Ammon's horn (tissue), 1 donor: ENCODE measurements at regions not wholly inside any gene's neighbourhood (a gene's known extent, or its start where the extent isn't known, plus 50 kb on each side); places are given as distances from the start of the nearest gene placed in this dataset.
"Not testable (repeated sequence)": the region's sequence is repeated elsewhere in the genome, so short reads cannot be mapped to it uniquely, and the experiment has no call there.

ENCODE experiments used
- DNase-seq: peaks from one replicate; pipeline ENCODE4 v3.0.0-alpha.2; 2016; ENCODE audit warnings: low spot score

- DNase-seq, result no peak
Measured at GRCh38 chr19:31445406-31445805, 96.2 kb upstream of the TSHZ3 start.

DNA sequence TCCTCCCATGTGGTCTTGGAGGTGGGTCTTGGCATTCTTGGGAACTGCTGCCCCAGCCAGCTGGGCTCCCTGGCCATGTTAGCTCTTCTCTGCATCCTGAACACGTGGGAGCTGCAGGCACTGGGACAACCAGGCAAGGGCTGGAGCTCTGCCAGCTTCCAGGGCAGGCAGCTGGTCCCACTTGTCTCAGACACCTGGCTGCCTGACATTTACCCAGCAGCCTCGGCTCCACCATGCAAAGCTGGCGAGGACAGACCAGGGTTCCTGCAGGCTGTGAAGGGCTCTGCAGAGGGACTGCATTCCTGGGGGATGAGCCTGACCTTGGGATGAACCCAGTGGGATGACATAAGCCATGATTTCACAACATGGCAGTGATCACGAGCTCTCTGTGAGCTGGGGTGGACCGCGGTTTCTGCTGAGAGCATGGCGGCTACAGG, 99.0 kb upstream of the TSHZ3 start:
- DNase-seq, result peak; percentile 4

DNA sequence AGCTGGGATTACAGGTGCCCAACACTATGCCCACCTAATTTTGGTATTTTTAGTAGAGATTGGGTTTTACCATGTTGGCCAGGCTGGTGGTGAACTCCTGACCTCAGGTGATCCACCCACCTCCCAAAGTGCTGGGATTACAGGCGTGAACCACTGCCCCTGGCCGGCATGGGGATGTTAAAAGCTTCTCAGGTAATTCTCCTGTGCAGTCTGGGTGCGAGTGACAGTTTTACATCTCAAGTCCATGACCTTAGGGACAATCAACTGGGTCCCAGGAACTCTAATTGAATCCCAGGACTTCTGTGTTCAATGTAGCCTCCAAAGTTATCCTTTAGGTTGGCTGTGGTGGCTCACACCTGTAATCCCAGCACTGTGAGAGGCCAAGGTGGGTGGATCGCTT, 100.1 kb upstream of the TSHZ3 start:
- DNase-seq, result no peak

DNA sequence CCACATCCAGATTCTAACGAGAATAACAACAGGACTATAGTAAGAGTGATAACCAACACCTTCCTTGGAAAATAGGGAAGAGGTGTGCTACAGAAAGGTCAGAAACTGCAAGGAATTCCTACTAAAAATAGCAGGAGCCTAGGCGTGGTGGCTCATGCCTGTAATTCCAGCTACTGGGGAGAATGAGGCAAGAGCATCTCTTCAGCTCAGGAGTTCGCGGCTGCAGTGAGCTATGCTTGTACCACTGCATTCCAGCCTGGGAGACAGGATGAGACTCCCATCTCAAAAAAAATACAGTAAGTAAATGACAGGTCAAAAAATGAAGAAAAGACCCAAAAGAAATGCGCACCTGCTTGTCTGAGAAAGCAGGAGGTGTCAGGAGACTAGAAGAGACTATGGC, 101.5 kb upstream of the TSHZ3 start:
- no peak for DNase-seq

DNA sequence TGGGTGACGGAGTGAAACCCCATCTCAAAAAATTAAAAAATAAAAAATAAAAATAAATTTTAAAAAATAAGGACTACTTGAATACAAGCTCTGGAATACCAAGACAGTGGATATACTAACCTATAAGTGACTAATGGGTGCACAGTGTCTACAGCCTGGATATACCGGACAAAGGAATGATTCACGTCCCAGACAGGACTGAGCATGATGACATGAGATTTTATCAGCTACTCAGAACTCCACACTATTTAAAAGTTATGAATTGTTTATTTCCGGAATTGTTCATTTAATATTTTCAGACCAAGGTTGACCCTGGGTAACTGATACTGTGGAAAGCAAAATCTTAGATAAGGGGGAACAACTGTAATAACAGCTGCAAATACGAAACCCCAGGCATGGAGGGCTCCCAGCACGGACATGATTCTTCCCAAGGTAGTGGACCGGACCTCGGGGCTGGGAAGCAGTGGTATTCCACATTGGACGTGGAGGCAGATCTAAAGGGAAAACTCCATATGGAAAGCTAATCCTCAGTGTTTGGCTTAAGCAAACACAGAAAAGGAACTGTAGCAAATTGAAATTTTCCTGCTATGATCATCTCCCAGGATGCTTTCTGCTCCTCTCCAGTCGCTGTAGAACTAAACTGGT, 102.6 kb upstream of the TSHZ3 start:
- DNase-seq, result no peak

DNA sequence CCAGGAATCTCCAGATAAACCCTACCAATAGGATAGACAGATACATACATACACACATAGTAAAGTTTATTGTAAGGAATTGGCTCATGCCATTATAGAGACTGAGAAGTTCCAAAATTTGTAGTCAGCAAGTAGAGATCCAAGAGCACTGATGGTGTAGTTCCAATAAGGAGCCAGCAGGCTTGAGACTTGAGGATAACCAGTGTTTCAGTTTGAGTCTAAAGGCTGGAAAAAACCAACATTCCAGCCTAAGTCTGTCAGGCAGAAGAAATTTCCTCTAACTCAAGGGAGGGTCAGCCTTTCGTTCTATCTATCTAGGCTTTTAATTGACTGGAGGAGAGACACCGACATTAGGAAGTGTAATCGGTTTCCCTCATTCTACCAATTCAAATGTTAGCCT, 110.2 kb upstream of the TSHZ3 start:
- DNase-seq, result no peak

GRCh38 chr19:31461814-31462539, 112.7 kb upstream of the TSHZ3 start:
- DNase-seq, result no peak

DNA sequence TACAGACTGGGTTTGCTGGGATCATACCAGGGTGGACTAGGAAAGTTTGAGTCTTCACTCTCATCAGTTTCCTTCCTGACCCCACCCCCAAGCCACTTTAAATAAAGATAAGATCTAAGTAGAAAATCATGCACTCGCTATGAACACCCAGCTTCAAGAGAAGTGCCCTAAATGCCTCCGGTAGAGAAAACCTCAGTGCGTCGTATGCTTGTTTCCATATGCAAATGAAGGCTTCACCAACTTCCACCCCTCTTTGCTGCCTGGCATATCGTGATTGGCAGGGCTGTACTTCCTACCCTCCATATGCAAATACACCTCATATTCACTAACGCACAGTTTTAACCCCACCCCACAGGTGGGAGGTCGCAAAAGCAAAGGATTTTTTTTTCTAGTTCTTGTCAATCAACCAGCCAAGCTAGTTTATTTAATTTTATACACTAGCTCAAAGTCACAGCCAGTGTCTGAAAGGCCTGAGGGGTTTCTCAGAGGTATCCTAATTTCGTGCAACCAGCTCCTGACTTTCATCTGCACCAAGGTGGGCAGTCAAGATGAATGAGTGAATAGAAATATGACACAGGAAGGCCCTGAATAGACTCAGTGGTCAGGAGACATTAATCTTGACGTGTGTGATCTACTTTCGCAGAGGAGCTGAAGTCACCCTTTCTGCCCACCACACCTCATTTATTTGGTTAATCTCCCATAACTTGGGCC, 121.1 kb upstream of the TSHZ3 start:
- no peak for DNase-seq

GRCh38 chr19:31470952-31471351, 121.7 kb upstream of the TSHZ3 start:
- DNase-seq, result no peak

DNA sequence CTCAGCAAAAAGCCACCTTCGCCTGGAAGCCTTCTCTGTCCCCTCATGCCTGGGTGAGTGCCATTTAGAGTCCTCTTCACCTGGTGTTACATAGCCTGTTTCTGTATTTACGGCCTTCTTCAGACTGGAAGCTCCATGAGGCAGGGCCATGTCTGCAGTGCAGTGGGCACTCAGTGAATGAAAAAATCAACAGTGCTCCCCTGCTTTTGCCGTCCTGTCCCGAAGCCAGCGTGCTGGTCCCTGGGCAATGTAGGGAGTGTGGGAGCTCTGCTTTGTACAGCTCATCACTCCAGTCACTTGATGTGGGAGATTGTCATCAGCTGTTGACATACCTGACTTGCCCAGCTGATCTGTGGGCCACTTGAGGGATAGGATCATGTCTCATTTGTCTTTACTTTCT, 129.0 kb upstream of the TSHZ3 start:
- DNase-seq, result no peak

GRCh38 chr19:31483226-31483857, 134.1 kb upstream of the TSHZ3 start:
- no peak for DNase-seq

GRCh38 chr19:31484858-31485410, 135.7 kb upstream of the TSHZ3 start:
- not testable (repeated sequence) for DNase-seq

- no peak for DNase-seq
Measured at GRCh38 chr19:31485472-31485871, 136.2 kb upstream of the TSHZ3 start.

GRCh38 chr19:31491242-31491641, 142.0 kb upstream of the TSHZ3 start:
- peak; percentile 18 for DNase-seq

DNA sequence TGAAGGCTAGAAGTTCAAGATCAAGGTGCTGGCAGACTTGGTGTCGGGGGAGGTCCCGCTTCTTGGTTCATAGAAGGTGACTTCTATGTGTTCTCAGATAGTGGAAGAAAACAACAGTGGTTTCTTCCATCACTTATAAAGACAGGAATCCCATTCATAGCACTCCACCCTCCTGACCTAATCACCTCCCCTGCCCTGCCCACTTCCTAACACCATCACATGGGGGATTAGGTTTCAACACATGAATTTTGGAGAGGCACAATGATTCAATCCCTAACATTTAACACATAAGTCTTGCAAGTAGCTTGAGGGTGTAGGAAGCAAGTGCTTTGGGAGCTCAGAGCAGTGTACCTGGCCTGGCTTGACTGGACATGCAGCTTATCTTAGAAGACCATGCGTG, 142.8 kb upstream of the TSHZ3 start:
- no peak for DNase-seq

- DNase-seq, result no peak
Measured at GRCh38 chr19:31496076-31496475, 146.8 kb upstream of the TSHZ3 start.

GRCh38 chr19:31497709-31498108, 148.5 kb upstream of the TSHZ3 start:
- no peak for DNase-seq

DNA sequence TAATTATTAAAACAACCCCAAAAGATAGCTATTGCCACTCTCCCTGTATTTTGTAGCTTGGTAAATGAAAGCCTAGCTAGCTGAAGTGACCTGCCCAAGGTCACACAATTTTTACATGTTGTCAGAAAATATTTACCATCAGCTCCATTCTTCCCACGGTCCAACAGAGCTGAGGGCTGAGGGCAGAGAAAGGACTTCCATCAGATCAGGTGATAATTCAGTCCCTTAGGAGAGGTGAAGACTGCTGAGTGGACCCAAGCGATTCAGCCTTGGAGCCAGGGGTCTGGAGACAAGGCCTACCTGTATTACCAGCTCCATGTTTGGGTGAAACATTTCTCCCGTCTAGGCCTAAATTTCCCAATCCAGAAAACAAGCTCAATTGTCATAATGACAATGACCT, 149.5 kb upstream of the TSHZ3 start:
- no peak for DNase-seq

- DNase-seq, result no peak
Measured at GRCh38 chr19:31499281-31500196, 150.3 kb upstream of the TSHZ3 start.

- no peak for DNase-seq
Measured at GRCh38 chr19:31500197-31500830, 151.1 kb upstream of the TSHZ3 start.

DNA sequence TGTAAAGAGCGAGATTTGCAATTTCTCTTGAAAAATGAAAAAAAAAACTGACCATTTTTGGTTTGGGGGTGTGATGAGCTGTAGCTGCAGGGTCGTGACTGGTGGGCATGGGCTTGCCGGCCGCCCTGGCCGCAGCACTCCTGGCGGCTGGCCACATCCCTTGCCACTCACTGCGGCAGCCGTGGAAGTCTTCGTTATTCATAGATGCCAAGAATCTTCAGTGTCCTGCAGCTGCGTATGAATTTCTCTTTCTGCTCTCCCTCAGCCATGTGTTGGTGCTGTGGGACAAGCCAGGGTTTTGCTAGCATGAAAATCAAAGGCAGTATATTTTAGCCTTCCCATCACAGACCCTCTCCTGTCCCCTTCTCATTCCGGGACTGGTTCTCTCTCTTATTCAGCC, 151.7 kb upstream of the TSHZ3 start:
- DNase-seq, result no peak
